GM19372 (cell line): ENCODE measurements at regions not wholly inside any gene's neighbourhood (a gene's known extent, or its start where the extent isn't known, plus 50 kb on each side); places are given as distances from the start of the nearest gene placed in this dataset.

Experiments used
- ATAC-seq: cut with Tn5 transposase; IDR thresholded peaks from one replicate; pipeline ENCODE4 v1.9.1; 2021; ENCODE audit warnings: mild to moderate bottlenecking, low read depth, moderate library complexity; ENCODE audit not compliant: unreplicated experiment

GRCh38 chr21:20644552-20644951 is 353.7 kb upstream of the NCAM2 start:
- no peak for ATAC-seq

- no peak for ATAC-seq
Measured at GRCh38 chr21:20645344-20645743, 352.9 kb upstream of the NCAM2 start.

- ATAC-seq, result no peak
Measured at GRCh38 chr21:20646431-20647165, 351.6 kb upstream of the NCAM2 start.

GRCh38 chr21:20647607-20648006 is 350.6 kb upstream of the NCAM2 start:
- ATAC-seq, result no peak

GRCh38 chr21:20649231-20649630 is 349.0 kb upstream of the NCAM2 start:
- no peak for ATAC-seq

- no peak for ATAC-seq
Measured at GRCh38 chr21:20652846-20653245, 345.4 kb upstream of the NCAM2 start.

- ATAC-seq, result no peak
Measured at GRCh38 chr21:20661246-20661645, 337.0 kb upstream of the NCAM2 start.

GRCh38 chr21:20661745-20662422 is 336.3 kb upstream of the NCAM2 start:
- ATAC-seq, result no peak

- ATAC-seq, result no peak
Measured at GRCh38 chr21:20662514-20662913, 335.7 kb upstream of the NCAM2 start.

GRCh38 chr21:20667931-20668330 is 330.3 kb upstream of the NCAM2 start:
- no peak for ATAC-seq

GRCh38 chr21:20685475-20685874 is 312.7 kb upstream of the NCAM2 start:
- no peak for ATAC-seq

GRCh38 chr21:20698585-20698984 is 299.6 kb upstream of the NCAM2 start:
- no peak for ATAC-seq

GRCh38 chr21:20701235-20701634 is 297.0 kb upstream of the NCAM2 start:
- ATAC-seq, result no peak

GRCh38 chr21:20703112-20703767 is 295.0 kb upstream of the NCAM2 start:
- no peak for ATAC-seq

GRCh38 chr21:20720623-20721022 is 277.6 kb upstream of the NCAM2 start:
- no peak for ATAC-seq

GRCh38 chr21:20721151-20721550 is 277.1 kb upstream of the NCAM2 start:
- no peak for ATAC-seq

GRCh38 chr21:20728691-20729090 is 269.5 kb upstream of the NCAM2 start:
- ATAC-seq, result no peak

- ATAC-seq, result no peak
Measured at GRCh38 chr21:20729376-20729775, 268.8 kb upstream of the NCAM2 start.

GRCh38 chr21:20730441-20730840 is 267.8 kb upstream of the NCAM2 start:
- no peak for ATAC-seq

- ATAC-seq, result no peak
Measured at GRCh38 chr21:20735257-20735656, 263.0 kb upstream of the NCAM2 start.

GRCh38 chr21:20737227-20737913 is 260.8 kb upstream of the NCAM2 start:
- no peak for ATAC-seq
